HG02642 (cell line): ENCODE measurements at regions not wholly inside any gene's neighbourhood (a gene's known extent, or its start where the extent isn't known, plus 50 kb on each side); places are given as distances from the start of the nearest gene placed in this dataset.
"Not testable (repeated sequence)": the region's sequence is repeated elsewhere in the genome, so short reads cannot be mapped to it uniquely, and the experiment has no call there.

ENCODE experiments used
- ATAC-seq: cut with Tn5 transposase; IDR thresholded peaks from one replicate; pipeline ENCODE4 v1.9.1; 2021; ENCODE audit warnings: mild to moderate bottlenecking; ENCODE audit not compliant: unreplicated experiment, poor library complexity

DNA sequence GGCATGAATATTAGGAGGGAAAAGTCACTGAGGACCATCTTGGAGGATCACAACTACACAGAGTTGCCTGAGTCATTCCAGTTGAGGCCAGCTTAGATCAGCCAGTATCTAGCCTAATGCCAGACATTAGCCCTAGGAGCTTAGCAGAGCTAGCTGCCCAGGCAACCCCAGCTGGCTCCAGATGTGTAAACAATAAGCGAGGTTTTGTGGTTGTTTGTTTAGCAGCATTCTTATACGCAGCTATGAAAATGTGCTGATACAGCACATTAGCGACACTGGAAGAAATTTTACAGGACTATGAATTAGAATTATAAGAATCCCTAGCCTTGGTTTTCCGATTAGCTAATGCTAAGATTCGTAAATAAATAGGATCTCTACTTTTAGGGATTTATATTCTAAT is 59.3 kb downstream of the BTBD3 start:
- no peak for ATAC-seq

DNA sequence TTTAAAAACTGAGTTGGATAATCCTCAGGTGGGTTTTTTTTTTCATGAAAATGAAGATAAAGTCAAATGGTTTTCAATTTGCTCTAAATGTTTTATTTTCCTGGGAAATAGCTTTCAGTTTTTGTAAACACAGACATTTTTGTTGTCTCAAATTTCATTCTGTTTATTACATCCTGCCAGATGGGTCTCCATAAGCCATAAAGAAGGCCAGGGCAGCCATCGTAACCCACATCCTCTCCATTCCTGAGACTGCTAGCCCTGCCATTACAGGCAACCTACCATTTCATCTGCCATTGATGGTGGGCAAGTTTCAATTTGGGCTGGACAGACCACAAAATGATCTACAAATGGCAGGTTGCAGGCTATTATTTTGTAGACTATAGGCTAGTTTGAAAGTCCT is 60.8 kb downstream of the BTBD3 start:
- ATAC-seq: no peak

DNA sequence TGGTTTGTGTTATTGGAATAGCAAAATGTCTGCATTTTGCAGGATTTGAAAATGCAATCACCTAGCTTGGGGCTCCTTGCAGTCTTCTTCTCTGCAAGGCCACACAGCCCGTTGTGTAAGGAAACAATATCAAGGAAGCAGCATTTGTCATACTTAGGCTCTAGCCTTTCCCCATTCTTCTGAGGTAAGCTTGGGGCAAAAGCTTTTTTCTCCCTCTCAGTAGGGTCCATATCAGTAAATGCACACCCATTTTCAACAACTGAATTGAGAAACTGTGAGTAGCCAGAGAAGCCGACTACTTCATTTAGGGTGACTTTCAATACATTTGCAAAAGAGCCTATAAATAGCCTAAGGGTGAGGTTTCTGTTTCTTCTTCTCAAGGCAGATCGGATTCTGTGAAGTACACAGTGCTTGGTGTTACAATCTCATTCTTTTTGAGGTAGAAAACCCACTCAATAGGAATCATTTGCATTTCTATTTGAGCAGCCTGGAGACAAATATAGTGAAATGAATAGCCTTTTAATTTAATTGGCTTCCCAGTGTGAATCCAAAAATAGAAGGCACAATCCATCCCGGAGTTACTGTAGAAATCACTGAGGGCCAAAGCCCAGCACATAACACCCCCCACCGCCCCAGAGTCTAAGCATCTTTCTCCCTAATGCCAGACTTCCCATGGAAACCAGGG is 61.8 kb downstream of the BTBD3 start:
- ATAC-seq: no peak

DNA sequence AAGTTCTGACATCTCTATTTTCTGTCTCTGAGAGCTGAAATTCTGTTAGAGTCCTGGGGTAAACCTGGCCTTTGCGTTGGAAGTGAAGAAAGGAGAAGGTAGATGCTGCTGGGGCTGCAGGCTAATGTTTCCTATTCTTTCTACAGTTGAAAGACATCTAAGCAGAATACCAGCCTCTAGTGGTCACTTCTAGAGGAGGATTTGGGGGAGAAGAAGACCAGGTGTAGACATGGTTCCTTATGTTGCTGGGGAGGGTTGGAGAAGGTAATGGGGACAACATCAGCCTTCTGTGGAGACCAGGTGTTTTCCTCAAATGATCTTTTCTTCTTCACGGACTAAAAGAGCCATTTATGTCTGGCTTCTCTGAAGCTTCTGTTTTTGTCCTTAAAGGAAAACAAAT is 62.6 kb downstream of the BTBD3 start:
- ATAC-seq: no peak

DNA sequence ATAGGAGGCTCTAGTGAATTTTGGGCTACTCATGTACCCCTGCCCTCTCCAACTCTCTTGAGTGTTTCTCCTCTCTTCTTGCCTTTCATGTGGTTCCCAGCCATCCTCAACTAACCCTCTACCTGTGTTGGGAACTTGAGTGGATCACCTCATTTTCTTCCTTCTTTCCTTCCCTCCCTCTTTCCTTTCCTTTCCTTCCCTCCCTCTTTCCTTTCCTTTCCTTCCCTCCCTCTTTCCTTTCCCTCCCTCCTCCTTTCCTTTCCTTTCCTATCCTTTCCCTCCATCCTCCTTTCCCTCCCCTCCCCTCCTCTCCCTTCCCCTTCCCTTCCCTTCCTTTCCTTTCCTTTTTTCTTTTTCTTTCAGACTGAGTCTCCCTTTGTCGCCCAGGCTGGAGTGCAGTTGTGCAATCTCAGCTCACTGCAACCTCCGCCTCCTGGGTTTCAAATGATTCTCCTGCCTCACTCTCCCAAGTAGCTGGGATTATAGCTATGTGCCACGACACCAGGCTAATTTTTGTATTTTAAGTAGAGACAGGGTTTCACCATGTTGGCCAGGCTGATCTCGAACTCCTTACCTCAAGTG is 63.8 kb downstream of the BTBD3 start:
- ATAC-seq: no peak

DNA sequence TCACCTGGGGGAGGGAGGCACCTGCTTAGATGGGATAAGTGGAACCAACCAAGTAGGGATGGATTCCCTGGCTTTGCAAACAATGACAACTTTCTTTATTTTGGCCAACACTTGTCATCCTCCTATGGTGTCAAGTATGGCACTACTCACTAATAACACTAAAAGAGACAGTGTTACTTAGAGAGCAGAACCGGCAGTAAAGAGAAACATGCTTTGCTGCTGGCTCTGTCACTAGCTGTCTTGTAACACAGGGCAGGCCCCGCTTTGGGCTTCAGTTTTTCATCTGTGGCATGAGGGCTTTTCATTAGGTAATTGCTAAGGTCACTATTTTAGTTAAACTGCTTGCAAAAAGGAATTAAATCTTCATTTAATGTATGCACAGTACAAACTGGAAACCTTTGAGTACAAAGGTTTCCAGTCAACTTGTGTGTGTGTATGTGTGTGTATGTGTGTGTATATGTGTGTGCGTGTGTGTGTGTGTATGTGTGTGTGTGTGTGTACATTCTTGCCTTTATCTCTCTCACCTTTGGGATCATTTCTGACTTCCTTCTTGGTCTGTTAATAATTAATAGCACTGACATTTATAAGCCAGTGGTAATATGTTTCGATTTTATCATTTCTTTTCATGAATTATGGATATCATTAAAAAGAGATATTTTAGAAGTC is 64.7 kb downstream of the BTBD3 start:
- ATAC-seq: no peak

DNA sequence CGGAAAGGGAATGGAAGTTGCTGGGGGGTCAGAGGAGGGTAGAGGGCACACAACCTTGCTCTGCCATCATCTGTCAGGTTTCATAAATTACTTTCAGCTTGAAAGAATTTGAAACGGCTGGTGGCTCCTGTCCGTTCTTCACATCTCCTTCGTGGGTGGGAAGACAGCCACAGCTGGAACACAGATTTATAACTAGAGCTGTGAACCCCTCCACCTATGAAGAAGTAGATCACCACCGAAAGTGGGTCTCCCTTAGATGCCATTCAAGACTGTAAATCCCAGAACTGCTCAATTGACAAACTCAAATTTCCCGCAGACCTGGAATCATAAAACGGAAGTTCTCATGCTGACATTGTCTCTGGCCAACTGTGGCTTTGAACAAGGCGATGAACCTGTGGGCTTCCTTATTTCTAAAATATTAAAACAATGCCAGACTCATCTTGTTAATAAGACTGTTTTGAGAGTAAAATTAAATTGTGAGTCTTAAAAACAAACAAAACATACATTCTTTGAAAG is 65.3 kb downstream of the BTBD3 start:
- ATAC-seq: no peak

DNA sequence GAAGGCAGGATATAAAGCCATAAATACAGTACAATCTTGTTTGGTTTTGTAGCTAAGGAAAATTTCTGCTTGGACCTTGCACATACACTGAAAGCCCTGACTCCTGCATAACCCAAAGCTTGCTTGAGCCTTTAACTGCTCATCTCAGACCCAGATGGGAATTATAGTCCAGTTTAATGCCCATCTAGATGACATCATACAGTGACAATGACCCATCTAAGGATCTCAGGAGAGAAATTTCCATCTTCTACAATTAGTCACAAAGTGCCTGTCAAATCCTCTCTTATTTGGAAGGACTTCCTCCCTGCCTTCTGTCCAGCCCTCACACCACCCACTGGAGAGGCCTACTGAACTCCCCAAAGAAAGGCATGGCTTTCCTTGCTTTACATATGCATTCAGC is 69.3 kb downstream of the BTBD3 start:
- no peak for ATAC-seq

DNA sequence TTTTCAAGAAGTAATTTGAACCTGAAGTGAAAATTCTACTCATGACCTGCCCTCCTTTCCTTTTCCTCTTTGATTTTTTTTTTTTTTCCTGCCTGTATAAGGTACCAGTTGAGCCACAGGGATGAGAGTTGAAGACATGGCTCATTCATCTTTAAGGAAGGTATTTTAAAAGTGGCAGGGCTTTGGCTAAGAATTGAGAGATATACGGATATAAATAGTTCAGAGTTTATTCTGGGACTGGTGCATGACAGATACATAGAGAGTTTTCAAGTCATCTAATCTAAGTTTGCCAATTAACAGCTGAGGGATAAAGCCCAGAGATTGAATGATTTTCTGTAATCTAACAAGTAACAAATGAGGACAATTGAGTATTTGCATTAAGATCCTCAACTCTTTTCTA is 69.8 kb downstream of the BTBD3 start:
- no peak for ATAC-seq

DNA sequence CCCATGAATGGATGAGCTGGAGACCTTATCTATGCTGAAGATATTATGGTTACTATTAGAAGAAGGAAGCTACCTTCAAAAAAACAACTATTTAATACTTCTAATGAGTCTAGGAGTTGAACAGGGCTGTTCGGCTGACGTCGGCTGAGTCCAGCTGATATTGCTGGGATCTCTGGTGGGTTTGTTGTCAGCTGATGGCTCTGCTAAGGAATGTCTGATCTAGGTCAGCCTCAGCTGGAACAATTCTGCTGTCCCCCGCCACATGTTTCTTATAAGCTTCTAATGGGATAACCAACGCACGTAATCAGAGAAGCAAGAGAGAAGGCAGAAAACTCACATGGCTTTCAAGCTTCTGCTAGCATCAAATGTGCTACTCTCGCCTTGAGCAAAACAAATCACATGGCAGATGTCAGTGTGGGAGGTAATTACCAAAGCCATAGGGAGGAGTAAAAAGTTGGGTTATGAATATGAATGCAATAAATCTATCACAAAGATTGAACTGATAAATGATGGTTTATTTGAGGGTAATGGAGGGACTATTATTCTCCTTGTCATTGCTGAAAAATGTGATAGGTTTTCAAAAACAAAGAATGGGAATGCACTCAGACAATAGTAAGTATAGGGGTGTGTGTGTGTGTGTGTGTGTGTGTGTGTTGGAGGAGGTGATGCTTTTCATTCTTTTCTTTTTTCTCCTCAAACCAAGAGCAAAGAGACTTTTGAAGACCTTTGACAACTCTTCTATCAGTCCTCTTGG is 71.5 kb downstream of the BTBD3 start:
- ATAC-seq: no peak

DNA sequence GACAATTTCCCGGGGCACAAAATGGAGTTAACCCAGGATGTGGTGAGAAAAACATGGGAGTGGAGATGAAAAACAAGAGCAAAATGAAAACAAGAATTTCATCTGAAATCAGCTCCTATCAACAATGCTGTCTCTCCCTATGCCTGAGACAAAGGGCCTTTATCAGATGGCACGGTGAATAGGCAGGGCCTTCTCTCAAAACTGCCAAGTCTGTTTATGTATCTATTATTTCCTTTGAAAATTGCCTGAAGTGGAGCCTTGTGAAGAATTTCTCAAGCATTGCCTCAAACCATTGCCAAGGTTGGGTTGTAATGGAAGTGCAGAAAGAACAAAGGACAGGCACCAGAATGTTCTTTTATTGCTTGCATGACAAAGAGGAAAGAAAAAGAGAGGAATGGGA is 74.7 kb downstream of the BTBD3 start:
- ATAC-seq: no peak

DNA sequence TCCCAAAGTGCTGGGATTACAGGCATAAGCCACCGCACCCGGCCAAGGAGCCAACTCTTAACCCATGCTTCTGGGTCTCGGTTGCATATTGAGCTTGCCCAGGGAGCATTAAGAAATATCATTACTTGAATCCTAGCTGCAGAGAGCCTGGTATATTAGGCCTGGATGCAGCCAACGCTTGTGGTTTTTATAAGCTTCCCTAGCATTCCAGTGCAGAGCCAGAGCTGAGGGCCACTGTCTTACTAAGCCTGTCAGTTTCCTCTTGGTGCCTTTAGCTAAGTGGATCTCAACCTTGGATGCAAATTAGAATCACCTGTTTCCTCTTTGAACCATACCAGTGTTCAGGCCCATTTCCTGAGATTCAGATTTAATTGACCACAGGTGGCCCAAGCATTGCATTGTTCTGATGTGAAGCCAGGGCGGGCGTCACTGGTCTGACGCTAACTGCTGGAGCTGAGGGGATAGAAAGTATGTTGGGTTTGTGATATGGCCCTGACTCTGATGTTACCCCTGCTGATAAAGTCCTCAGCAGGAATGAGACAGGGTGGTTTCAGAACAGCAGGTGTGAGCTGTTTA is 76.3 kb downstream of the BTBD3 start:
- no peak for ATAC-seq

DNA sequence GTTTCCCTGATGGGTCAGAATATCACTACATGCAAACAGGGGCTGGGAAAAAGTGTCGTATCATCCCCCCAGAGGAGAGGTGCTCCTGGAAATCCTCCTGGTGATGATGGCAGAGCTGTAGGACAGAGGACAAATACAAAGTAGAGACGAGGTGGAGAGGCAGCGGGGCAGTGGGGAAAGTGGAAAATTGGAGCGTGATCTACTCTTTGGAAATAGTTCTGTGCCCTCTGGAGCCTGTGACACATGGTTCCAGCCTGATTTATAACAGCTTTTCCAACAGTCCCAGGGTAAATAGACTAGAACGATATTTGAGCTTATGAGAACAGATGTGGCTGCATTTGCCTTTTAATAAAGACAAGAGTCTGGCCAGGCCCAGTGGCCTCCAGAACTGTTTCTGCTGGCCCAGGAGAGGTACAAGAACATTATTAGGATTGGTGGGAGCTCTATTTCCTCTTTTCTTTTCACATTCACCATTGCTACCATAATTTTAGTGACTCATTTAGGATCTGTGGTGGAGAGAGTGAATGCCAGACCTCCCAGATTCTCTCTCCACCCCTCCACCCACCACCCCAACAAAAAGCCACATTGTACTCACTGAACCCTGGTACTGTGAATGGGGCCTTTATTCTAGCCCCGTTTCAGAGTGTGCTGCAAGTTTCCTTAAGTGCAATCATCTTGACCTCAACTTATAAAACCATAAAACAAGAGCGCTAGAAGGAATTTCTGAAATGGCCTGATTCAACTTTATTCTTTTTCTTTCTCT is 78.3 kb downstream of the BTBD3 start:
- no peak for ATAC-seq

DNA sequence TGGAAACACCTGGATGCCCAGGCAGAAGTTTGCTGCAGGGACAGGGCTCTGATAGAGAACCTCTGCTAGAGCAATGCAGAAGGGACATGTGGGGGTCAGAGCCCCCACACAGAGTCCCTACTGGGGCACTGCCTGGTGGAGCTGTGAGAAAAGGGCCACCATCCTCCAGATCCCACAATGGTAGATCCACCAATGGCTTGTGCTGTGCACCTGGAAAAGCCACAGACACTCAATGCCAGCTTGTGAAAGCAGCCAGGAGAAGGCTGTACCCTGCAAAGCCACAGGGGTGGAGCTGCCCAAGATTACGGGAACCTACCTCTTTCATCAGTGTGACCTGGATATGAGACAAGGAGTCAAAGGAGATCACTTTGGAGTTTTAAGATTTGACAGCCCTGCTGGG is 87.1 kb downstream of the BTBD3 start:
- ATAC-seq: not testable (repeated sequence)

DNA sequence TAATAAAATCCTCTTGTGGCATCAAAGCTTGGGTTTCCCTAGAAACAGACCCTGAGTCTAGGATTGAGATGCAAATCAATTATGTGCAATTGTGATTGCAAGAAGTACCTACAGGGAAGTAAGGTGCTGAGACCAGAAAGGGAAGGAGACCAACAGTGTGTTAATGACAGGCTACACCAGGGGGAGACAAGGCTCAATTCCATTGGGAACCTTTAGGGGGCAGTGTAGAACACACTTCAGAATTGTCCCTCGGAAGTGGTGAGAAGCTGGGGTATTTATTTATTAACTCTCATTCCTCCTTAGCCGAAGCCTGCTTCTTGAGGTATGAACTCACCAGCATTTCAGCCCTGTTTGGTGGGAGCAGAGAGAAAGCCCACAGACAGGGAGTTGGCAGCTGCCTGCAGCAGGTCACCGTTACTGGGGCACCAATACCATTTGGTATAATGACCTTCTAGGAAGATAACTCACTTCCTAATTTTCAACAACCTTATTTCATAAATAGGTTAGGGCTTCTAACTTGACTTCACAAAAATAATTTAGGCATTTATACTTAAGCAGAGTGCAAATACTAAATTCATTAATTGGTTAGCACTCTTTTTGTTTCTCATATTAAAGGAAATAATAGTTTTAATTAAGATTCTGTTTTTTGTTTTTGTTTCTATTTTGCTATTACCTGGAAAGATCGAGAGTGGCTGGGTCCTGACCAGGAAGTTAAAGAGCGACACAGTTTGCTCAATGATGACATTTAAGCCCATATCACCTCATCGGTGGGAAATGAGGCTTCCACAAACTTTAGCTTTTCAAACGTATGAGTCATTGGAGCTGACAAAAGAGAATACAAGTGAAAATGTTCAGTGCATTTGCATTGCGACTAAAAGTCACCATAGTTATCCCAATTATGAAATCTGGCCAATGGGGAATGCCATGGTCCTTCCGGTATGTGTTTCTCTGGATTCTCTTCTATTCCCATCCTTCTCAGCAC is 94.8 kb downstream of the BTBD3 start:
- ATAC-seq: peak; percentile 65

DNA sequence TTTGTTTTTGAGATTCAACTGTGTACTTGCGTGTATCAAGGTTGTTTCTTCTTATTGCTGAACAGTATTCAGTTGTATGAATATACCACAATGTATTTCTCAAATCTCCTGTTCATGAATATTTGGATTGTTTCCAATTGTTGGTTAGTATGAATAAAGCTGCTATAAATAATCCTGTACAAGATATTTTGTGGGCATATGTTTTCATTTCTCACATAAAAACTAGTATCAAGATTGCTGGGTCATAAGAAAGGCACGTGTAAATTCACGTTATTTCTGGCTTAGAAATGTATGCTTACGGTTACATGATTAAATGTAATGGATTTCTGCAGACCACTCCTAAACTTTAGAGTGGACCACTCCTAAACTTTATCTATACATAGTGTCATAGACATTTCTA is 96.6 kb downstream of the BTBD3 start:
- no peak for ATAC-seq

DNA sequence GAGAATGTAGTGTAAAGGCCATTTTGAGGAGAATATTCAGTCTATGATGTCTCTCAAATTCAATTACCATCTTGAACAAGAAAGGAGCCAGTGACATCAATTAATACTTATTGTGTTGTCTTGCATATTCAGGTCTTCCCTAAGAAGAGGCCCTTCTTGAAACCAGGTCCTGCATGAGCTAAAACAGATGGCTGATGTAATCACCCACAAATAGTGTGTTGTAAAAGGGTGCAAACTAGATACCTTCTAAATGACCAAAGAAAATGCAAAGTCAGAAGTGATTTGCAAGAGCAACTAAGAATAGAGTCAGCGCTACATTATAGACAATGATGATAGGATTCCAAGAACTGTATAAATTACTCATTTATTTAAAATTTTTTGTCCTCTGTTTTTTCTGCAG is 97.0 kb downstream of the BTBD3 start:
- ATAC-seq: no peak

DNA sequence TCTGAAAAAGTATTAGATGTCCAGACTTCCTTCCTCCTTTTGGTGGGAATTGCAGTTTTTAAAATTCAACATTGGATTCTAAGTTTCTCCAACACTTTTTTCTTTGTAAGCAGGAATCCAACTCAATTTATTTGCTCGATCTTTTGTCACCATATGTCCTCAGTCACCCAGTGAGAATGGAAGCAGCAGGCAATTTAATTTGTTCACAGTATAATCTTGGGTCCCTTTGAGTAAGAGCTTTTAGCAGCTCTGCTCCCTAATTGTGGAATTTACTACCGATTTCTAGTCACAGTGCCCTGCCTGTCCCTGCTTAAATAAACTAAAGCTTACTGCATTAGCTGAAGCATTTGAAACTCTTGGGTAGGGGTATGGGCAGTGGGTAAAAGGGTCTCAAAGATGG is 98.6 kb downstream of the BTBD3 start:
- no peak for ATAC-seq

DNA sequence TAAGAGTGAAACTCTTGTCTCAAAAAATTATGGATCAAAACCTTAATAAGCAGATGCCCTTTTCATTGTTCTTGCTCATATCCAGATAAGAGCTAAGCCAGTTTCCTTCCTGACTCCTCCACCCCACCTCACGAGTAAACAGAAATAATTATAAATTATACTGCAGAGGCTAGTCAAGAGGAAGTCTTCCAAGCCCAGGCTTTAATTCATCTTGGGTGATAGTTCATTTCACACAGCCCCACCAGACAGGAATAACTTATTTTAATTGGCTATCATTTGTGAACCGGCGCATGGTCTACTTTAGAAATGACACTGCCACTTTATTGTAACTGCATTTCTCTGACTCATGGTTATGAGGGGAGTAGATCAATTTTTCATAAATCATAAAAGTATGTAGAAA is 102.0 kb downstream of the BTBD3 start:
- no peak for ATAC-seq
